ENCODE measurements at regions not wholly inside any gene's neighbourhood (a gene's known extent, or its start where the extent isn't known, plus 50 kb on each side); places are given as distances from the start of the nearest gene placed in this dataset.

DNA sequence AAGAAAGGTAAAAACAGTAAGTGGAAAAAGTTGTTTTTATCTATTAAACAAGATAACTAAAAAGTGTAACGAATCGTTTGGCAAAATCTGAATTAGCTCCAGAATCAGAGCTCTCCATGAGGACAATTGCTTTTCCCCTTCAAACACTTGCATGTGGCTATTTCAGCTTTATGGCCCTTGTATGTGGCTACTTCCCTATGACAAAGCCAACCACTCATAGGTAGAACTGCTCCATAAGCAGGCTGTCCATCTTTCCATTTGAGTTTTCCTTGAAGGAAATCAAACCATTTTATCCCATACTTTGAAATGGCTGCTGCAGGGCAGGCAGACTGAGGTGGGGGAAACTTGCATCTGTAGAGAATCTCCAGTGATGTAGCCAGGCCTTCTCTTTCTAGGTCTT, 445.5 kb upstream of the ID2 start:
- H3K9me3 Mint-ChIP-seq: peaks cover 10% of the 10 kb centered on the region
- H3K27me3 Mint-ChIP-seq (ENCODE audit: insufficient read depth): peaks cover 9% of the 10 kb centered on the region
- DNase-seq (ENCODE audit: low spot score): no peak
- intact Hi-C loops (cut with micrococcal nuclease): loop anchor here (5.0 kb wide), 6 partner anchors 69 to 479 kb away; no protein-coding TSS in a partner anchor
- peaks cover 55% of the 10 kb centered on the region for H3K4me1 Mint-ChIP-seq (ENCODE audit: low read depth)
- no peak overlapping the region for H3K27ac Mint-ChIP-seq
- H3K36me3 Mint-ChIP-seq (ENCODE audit: low read depth): peaks cover 8% of the 10 kb centered on the region
- no peak overlapping the region for H3K4me3 Mint-ChIP-seq

- Mint-ChIP-seq H3K9me3 (peaks cover 6% of the 10 kb centered on the region), H3K4me1 (ENCODE audit: low read depth) (peaks cover 57% of the 10 kb centered on the region), H3K27me3 (ENCODE audit: insufficient read depth) (peaks cover 9% of the 10 kb centered on the region), H3K4me3 (peak overlapping the region; percentile 28), H3K27ac (peak overlapping the region; percentile 11), H3K36me3 (ENCODE audit: low read depth) (peaks cover 7% of the 10 kb centered on the region)
- intact Hi-C loops (cut with micrococcal nuclease): loop anchor here (1.0 to 5.0 kb wide), 20 partner anchors 9 to 812 kb away; no protein-coding TSS in a partner anchor
- DNase-seq (ENCODE audit: low spot score): no peak
Measured at GRCh38 chr2:8238521-8239230, 443.2 kb upstream of the ID2 start.

- peaks cover 7% of the 10 kb centered on the region for H3K36me3 Mint-ChIP-seq (ENCODE audit: low read depth)
- peak overlapping the region; percentile 80 for H3K27ac Mint-ChIP-seq
- H3K4me3 Mint-ChIP-seq: peak overlapping the region; percentile 41
- H3K27me3 Mint-ChIP-seq (ENCODE audit: insufficient read depth): peaks cover 9% of the 10 kb centered on the region
- peaks cover 16% of the 10 kb centered on the region for H3K9me3 Mint-ChIP-seq
- H3K4me1 Mint-ChIP-seq (ENCODE audit: low read depth): peaks cover 50% of the 10 kb centered on the region
- intact Hi-C loops (cut with micrococcal nuclease): loop anchor here (1.0 to 5.0 kb wide), 20 partner anchors 9 to 813 kb away; no protein-coding TSS in a partner anchor
- DNase-seq (ENCODE audit: low spot score): peak; percentile 64
Measured at GRCh38 chr2:8239531-8240088, 442.2 kb upstream of the ID2 start.

GRCh38 chr2:8241317-8241716, 440.5 kb upstream of the ID2 start:
- intact Hi-C loops (cut with micrococcal nuclease): no loop called here
- Mint-ChIP-seq H3K4me1 (ENCODE audit: low read depth) (peaks cover 43% of the 10 kb centered on the region), H3K27ac (peak overlapping the region; percentile 10), H3K36me3 (ENCODE audit: low read depth) (peaks cover 15% of the 10 kb centered on the region), H3K4me3 (no peak overlapping the region), H3K9me3 (peaks cover 33% of the 10 kb centered on the region), H3K27me3 (ENCODE audit: insufficient read depth) (peaks cover 3% of the 10 kb centered on the region)
- no peak for DNase-seq (ENCODE audit: low spot score)

GRCh38 chr2:8242739-8243138, 439.1 kb upstream of the ID2 start:
- H3K9me3 Mint-ChIP-seq: peaks cover 46% of the 10 kb centered on the region
- H3K27me3 Mint-ChIP-seq (ENCODE audit: insufficient read depth): no peaks in the 10 kb centered on the region
- no peak for DNase-seq (ENCODE audit: low spot score)
- intact Hi-C loops (cut with micrococcal nuclease): no loop called here
- no peak overlapping the region for H3K4me3 Mint-ChIP-seq
- peaks cover 32% of the 10 kb centered on the region for H3K4me1 Mint-ChIP-seq (ENCODE audit: low read depth)
- H3K36me3 Mint-ChIP-seq (ENCODE audit: low read depth): peaks cover 22% of the 10 kb centered on the region
- no peak overlapping the region for H3K27ac Mint-ChIP-seq

GRCh38 chr2:8243748-8244400, 438.0 kb upstream of the ID2 start:
- Mint-ChIP-seq H3K27me3 (ENCODE audit: insufficient read depth) (no peaks in the 10 kb centered on the region), H3K36me3 (ENCODE audit: low read depth) (peaks cover 26% of the 10 kb centered on the region), H3K9me3 (peaks cover 55% of the 10 kb centered on the region), H3K4me1 (ENCODE audit: low read depth) (peaks cover 34% of the 10 kb centered on the region), H3K27ac (no peak overlapping the region), H3K4me3 (no peak overlapping the region)
- intact Hi-C loops (cut with micrococcal nuclease): no loop called here
- DNase-seq (ENCODE audit: low spot score): no peak

DNA sequence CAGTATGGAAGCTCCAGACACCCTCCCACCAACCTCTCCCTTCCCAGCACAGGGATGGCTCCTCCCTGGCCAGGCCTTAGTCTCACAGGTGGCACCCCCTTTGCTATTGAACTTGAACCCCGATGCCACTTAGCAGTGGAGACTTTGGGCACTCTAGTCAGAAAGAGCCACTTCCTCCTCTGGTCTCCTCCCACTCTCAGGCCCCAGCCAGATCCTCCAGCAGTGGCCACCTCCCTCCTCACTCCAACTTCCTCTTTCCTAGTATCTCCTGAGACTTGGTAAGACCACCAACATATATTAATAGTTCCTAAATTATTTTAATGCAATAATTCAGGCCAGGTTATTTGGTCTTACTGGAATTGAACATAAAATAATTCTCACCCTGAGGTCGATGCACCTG, 437.2 kb upstream of the ID2 start:
- Mint-ChIP-seq H3K27ac (no peak overlapping the region), H3K4me1 (ENCODE audit: low read depth) (peaks cover 27% of the 10 kb centered on the region), H3K27me3 (ENCODE audit: insufficient read depth) (no peaks in the 10 kb centered on the region), H3K9me3 (peaks cover 58% of the 10 kb centered on the region), H3K36me3 (ENCODE audit: low read depth) (peaks cover 26% of the 10 kb centered on the region), H3K4me3 (no peak overlapping the region)
- intact Hi-C loops (cut with micrococcal nuclease): no loop called here
- no peak for DNase-seq (ENCODE audit: low spot score)

DNA sequence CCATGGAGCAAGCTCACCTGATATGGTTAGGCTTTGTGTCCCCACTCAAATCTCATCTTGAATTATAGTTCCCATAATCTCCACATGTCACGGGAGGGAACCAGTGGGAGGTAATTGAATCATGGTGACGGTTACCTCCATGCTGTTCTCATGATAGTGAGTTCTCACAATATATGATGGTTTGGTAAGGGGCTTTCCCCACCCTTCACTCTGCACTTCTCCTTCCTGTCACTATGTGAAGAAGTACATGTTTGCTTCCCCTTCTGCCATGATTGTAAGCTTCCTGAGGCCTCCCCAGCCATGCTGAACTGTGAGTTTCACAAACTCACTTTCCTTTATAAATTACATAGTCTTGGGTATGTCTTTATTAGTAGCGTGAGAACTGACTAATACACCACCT, 435.7 kb upstream of the ID2 start:
- H3K27me3 Mint-ChIP-seq (ENCODE audit: insufficient read depth): peaks cover 3% of the 10 kb centered on the region
- no peak for DNase-seq (ENCODE audit: low spot score)
- H3K9me3 Mint-ChIP-seq: peaks cover 71% of the 10 kb centered on the region
- H3K4me1 Mint-ChIP-seq (ENCODE audit: low read depth): peaks cover 14% of the 10 kb centered on the region
- no peak overlapping the region for H3K4me3 Mint-ChIP-seq
- no peak overlapping the region for H3K27ac Mint-ChIP-seq
- peaks cover 28% of the 10 kb centered on the region for H3K36me3 Mint-ChIP-seq (ENCODE audit: low read depth)
- intact Hi-C loops (cut with micrococcal nuclease): no loop called here

DNA sequence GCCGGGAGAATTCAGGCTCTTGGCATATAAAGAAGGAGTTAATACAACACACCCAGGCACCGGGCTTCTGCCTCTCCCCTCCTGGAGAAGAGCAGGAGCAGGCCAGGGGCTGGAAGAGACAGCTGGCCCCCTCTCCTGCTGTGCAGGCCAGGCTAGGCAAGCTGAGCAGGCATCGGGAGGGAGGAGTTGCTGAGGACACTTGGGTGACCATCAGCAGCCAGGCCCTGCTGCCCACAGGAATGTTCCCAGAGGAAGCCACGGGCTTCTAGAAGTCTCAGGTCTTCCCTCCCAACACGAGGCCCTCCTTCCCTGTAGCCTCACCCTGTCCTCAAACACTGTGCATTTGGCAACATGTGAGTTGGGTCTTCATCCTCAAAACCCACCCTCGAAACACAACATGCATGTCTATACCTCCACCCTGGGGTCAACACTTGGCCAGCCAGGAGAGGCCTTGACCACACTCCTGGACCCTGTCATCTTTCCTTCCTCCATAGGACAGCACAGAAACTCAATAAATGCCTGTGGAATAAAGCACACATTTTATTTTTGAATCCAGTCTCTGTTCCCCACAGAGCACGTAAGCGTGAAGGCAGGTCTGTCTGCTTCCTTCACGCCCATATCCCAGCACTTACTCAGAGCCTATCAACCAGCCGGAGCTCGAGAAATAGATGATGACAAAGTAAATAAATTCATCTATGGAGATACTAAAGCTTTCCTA, 433.8 kb upstream of the ID2 start:
- Mint-ChIP-seq H3K4me1 (ENCODE audit: low read depth) (peaks cover 10% of the 10 kb centered on the region), H3K27ac (no peak overlapping the region), H3K27me3 (ENCODE audit: insufficient read depth) (peaks cover 9% of the 10 kb centered on the region), H3K36me3 (ENCODE audit: low read depth) (peaks cover 26% of the 10 kb centered on the region), H3K9me3 (peaks cover 75% of the 10 kb centered on the region), H3K4me3 (no peak overlapping the region)
- intact Hi-C loops (cut with micrococcal nuclease): loop anchor here (1.0 kb wide), 1 partner anchor 9 kb away; no protein-coding TSS in a partner anchor
- no peak for DNase-seq (ENCODE audit: low spot score)

GRCh38 chr2:8248623-8248957, 433.3 kb upstream of the ID2 start:
- H3K4me3 Mint-ChIP-seq: no peak overlapping the region
- intact Hi-C loops (cut with micrococcal nuclease): loop anchor here (1.0 kb wide), 1 partner anchor 9 kb away; no protein-coding TSS in a partner anchor
- peaks cover 10% of the 10 kb centered on the region for H3K27me3 Mint-ChIP-seq (ENCODE audit: insufficient read depth)
- H3K9me3 Mint-ChIP-seq: peaks cover 70% of the 10 kb centered on the region
- no peak overlapping the region for H3K27ac Mint-ChIP-seq
- peaks cover 12% of the 10 kb centered on the region for H3K4me1 Mint-ChIP-seq (ENCODE audit: low read depth)
- no peak for DNase-seq (ENCODE audit: low spot score)
- H3K36me3 Mint-ChIP-seq (ENCODE audit: low read depth): peaks cover 24% of the 10 kb centered on the region

DNA sequence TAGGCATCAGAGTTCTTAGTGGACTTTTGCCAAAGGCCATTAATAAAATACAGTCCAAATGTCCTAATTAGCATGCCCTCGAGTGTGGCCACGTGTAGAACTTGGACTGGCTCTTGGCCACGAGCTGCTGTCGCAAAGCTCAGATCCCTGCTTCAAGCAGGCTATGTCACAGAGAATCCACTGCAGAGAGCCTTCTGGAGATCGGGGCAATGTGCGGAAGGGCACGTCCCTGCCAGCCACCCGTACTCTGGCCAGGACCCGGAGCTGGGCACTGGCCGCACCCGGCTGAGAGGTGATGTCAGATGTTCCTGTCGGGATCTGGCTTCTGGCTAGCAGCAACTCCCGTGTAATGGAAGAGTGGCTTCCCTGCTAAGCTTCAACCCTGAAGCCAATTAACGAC, 432.7 kb upstream of the ID2 start:
- Mint-ChIP-seq H3K27ac (no peak overlapping the region), H3K36me3 (ENCODE audit: low read depth) (peaks cover 25% of the 10 kb centered on the region), H3K4me1 (ENCODE audit: low read depth) (peaks cover 18% of the 10 kb centered on the region), H3K4me3 (no peak overlapping the region), H3K27me3 (ENCODE audit: insufficient read depth) (peaks cover 10% of the 10 kb centered on the region), H3K9me3 (peaks cover 65% of the 10 kb centered on the region)
- intact Hi-C loops (cut with micrococcal nuclease): no loop called here
- no peak for DNase-seq (ENCODE audit: low spot score)

DNA sequence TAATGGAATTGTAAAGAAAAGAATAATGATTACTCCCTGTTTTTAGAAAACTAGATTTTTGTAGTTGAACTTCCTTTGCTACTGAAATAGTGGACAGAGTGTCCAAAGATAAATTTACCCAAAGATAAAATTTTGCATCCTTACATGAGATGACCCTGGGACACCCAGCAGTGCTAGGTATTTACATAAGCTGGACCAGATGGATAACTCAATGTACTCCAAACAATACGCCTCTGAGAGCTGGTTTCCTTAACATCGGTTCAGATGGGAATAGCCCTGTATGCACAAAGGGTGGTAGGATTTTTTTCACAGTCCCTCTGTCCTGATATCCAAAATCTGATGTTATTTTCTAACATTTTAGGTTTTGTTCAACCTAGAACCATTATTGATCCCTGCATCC, 432.1 kb upstream of the ID2 start:
- peaks cover 24% of the 10 kb centered on the region for H3K4me1 Mint-ChIP-seq (ENCODE audit: low read depth)
- DNase-seq (ENCODE audit: low spot score): no peak

More for the DNA sequence above, 432.1 kb upstream of the ID2 start:
- no peak overlapping the region for H3K4me3 Mint-ChIP-seq
- intact Hi-C loops (cut with micrococcal nuclease): loop anchor here (5.0 kb wide), 1 partner anchor 128 kb away; no protein-coding TSS in a partner anchor
- H3K27ac Mint-ChIP-seq: no peak overlapping the region
- peaks cover 10% of the 10 kb centered on the region for H3K27me3 Mint-ChIP-seq (ENCODE audit: insufficient read depth)
- H3K9me3 Mint-ChIP-seq: peaks cover 59% of the 10 kb centered on the region
- H3K36me3 Mint-ChIP-seq (ENCODE audit: low read depth): peaks cover 24% of the 10 kb centered on the region

Data from activated T-helper 1 cell treated with anti-CD3 and anti-CD28 coated beads, Interleukin-12 subunit alpha, Interleukin-12 subunit beta, Interleukin-2, Interleukin-4 antibody, amounts not matched to agents 30 ng/mL and 10 ng/mL and 1 ng/mL, durations not matched to agents 14 hours and 24 hours and 36 hours (primary cell).